GM19463 (cell line): ENCODE measurements at regions not wholly inside any gene's neighbourhood (a gene's known extent, or its start where the extent isn't known, plus 50 kb on each side); places are given as distances from the start of the nearest gene placed in this dataset.
"Not testable (repeated sequence)": the region's sequence is repeated elsewhere in the genome, so short reads cannot be mapped to it uniquely, and the experiment has no call there.

Experiments
- ATAC-seq: cut with Tn5 transposase; IDR thresholded peaks from one replicate; pipeline ENCODE4 v1.9.1; 2021; ENCODE audit warnings: mild to moderate bottlenecking, moderate library complexity; ENCODE audit not compliant: unreplicated experiment

DNA sequence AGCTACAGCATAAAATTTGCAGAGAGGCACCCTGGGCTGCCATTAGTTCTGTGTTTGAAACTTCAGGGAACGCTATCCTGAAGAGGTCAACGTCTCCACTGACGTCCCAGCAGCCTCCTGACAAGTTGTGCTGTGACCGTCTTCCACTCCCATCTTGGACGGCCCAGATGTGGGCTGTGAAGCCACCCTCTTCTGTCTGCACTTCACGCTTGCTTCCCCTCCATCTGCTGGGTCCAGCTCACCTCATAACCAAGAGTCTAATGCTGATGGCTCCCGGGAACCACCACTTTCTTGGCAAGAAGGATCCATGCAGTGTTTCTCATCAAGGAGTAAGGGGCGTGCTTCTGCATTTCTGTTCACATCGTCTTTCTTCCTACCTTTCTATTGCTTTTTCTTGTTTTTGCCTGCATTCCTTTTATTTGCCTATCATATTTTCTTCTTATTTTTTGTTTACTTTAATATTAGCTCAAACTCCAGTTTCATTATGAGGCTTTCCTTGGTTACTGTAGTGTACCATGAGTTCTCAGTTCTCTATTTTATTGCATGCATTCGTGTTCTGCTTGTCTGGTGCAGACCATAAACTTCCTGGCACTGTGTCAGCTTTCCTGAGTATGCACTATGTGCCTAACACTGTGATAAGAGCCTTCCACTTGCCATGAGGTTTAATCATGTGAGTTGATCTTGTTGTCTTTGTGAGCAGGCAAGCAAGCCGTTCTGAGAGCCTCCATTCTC, 631.8 kb upstream of the RAB6C start:
- peak; percentile 98 for ATAC-seq

GRCh38 chr2:129354631-129355030, 624.8 kb upstream of the RAB6C start:
- ATAC-seq = no peak

DNA sequence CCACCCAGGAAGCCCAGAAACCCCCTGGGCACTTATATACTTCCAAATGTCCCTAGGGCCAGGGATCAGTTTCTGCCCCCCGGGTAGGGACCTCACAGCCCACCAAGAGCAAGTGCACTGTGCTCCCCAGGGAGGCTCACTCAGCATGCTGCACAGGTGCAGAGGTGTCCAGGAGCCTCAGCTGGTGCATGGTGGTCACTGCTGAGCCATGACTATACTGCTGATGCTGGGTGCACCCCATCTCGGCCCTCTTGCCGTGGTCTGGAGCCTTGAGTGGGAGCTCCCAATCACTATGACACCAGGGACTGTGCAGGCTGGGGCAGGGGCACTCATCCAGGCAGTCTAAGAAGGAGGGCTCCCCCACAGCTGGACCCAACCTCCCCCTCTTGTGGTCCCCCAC, 617.8 kb upstream of the RAB6C start:
- ATAC-seq = no peak

DNA sequence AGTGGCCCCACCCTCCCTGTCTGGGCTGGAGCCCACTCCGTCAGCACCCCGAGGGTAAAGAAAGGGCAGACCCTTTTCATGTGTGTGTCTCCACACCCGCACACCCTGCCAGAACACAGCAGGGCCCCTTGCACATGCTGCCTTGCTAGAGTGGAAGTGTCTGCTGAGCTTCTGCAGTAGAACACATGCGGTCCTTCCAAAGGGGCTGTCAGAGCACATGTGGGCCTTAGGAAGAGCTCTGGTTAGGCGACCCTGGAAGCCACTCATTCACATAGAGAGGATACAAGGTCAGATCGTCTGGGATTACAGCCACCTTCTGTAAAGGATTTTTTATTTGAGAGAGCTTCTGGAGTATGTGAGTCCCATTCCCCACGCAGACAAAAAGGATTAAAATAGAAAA, 613.2 kb upstream of the RAB6C start:
- ATAC-seq = no peak

GRCh38 chr2:129367107-129367506, 612.4 kb upstream of the RAB6C start:
- no peak for ATAC-seq

- peak; percentile 77 for ATAC-seq
These were observed 610.0 kb upstream of the RAB6C start for GRCh38 chr2:129369437-129369836.

- no peak for ATAC-seq
These were observed 605.0 kb upstream of the RAB6C start for GRCh38 chr2:129374452-129374851.

GRCh38 chr2:129375632-129376425, 603.6 kb upstream of the RAB6C start:
- no peak for ATAC-seq

DNA sequence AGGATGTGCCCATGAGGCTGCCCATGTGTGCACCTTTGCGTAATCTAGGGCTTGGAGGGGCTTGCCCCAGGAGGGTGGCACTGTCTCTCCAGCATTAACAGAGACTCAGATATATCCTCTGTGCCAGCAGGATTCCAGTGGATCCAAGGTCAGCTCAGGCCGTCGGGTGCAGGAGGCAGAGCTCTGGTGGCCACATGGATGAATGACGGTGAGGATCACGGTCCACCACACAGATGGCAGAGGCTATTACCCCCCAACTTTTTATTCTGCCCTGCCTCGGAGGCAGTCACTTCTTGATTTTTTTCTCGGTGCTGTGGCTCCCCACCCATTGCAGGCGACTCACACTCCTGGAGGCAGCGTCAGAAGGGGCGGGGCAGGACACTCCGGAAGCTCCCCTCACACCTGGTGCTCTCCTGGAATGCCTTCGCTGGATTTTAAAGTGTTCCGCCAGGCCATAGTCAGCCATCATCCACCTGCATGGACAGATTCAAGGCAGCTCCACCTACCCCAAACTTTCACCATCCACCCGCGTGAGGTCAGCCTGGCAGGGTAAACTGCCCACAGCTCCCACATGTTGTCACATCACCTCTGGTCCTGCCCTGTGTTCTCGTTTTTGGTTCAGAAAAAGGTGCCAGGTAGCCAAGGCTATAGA, 602.9 kb upstream of the RAB6C start:
- ATAC-seq = no peak

DNA sequence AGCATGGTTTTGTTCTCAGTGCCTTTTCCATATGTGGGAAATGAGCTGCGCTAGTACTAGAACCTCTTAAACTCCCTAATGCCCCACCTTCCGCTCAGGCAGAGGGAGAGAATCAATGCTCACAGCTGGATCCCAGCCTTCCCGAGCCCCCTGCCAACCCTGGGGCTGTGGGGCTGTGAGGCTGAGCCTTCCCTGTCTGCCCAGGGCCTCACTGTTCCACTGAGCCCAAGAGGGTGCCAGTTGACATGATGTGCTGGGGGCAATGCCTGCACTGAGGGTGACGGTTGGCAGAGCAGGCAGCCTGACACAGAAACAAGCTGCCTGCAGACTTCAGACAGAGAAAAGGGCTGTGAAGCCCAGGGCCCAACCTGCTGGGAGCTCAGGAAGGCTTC, 602.4 kb upstream of the RAB6C start:
- no peak for ATAC-seq

DNA sequence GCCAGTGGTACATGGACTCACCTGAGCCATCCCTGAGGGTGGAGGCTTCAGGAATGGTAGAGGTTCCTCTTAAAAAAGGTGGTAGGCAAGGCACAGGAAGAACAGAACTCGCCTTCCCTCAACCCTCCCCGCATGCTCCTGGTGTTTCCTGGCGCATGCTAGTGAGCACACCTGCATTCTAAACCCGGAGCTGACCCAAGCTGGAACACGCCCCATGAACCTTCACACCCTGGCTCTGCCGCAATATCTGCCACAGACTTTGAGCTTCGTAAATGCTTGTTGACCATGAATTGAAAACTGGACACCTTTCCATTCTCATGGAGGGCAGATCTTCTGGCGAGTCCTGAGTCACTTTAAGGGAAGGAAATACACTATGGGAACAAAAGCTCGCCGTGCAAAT, 601.3 kb upstream of the RAB6C start:
- no peak for ATAC-seq

DNA sequence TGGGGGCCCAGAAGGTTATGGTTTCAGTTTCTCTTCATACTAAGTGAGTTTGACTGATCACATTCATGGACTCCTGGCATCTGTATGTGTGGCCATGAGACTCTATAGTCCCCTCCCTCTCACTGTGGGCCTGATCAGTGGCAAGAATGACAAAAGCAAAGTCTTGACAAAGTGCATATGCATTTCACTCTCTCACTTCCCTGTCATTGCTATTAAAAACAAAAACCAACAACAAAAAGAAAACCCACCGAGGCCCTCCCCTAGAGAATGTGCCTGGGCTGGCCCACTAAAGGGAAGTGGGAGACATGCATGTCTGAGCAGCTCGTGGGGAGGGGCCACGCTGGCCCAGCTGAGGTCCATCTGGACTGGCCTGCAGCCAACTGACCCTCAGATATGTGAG, 600.1 kb upstream of the RAB6C start:
- ATAC-seq = peak; percentile 59

GRCh38 chr2:129381789-129382188, 597.7 kb upstream of the RAB6C start:
- no peak for ATAC-seq

- no peak for ATAC-seq
These were observed 590.6 kb upstream of the RAB6C start for GRCh38 chr2:129388870-129389269.

GRCh38 chr2:129393816-129394215, 585.6 kb upstream of the RAB6C start:
- ATAC-seq = no peak

GRCh38 chr2:129396980-129397599, 582.4 kb upstream of the RAB6C start:
- peak; percentile 83 for ATAC-seq

DNA sequence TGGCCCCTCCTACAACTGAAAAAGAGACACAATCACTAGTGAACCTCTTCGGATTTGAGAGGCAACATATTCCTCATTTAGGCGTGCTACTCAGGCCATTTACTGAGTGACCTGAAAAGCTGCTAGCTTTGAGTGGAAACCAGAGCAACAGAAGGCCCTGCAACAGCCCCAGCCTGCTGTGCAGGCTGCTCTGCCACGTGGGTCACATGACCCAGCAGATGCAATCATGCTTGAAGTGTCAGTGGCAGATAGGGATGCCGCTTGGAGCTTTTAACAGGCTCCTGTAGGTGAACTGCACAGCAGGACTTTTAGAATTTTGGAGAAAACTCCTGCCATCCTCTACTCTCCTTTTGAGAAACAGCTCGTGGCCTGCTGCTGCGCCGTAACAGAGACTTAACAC, 578.6 kb upstream of the RAB6C start:
- no peak for ATAC-seq

DNA sequence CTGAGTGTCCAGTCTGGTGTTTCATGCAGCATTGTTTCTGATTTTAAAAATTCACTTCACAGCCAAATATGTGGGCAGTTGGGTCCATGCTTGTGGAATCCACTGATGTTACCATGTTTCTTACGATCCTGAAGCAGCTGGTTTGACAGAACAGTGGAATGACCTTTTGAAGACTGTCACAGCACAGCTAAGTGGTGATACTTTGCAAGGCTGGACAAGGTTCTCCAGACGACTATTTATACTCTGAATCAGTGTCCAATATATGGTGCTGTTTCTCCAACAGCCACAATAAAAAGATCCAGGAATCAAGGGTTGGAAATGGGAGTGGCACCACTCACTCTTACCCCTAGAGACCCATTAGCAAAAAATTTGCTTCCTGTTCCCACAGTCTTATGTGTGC, 577.4 kb upstream of the RAB6C start:
- no peak for ATAC-seq

DNA sequence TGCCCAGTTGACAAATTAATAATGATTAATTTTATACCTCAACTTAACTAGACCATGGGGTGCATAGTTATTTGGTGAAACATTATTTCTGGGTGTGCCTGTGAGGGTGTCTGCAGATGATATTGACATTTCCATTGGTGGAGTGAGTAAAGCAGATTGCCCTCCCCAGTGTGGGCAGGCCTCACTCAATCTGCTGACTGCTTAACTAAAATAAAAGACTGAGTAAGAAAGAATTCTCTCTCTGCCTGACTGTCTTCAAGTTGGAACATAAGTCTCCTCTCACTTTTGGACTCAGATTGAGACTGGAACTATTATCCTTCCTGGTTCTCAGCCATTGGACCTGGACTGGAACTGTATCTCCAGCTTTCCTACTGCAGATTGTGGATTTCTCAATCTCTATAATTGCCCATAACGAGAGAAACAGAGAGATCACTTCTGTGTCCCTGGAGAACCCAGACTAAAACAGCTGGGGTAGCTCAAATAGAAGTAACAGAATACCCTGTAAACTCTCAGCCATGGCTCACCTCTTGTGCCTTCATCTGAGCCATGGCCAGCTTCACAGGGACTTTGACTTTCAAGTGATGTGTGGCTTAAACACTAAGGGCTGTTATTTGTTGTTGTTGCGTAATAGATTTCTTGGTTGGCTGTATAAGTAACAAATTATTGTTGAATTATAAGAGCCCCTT, 575.3 kb upstream of the RAB6C start:
- ATAC-seq = no peak

GRCh38 chr2:129408570-129408969, 570.9 kb upstream of the RAB6C start:
- no peak for ATAC-seq

GRCh38 chr2:129417041-129417440, 562.4 kb upstream of the RAB6C start:
- not testable (repeated sequence) for ATAC-seq
